Right ventricle myocardium superior (tissue), 1 donor: ENCODE measurements at regions not wholly inside any gene's neighbourhood (a gene's known extent, or its start where the extent isn't known, plus 50 kb on each side); places are given as distances from the start of the nearest gene placed in this dataset.
"Not testable (repeated sequence)": the region's sequence is repeated elsewhere in the genome, so short reads cannot be mapped to it uniquely, and the experiment has no call there.

ENCODE experiments used
- ATAC-seq: fragments of 200-7000 bp; cut with Tn5 transposase; one replicate; pipeline ENCODE4 v1.9.1; 2020; ENCODE audit warnings: mild to moderate bottlenecking; ENCODE audit not compliant: poor library complexity
- DNase-seq: peaks from one replicate; pipeline ENCODE4 v3.0.0-alpha.2; 2020
- intact Hi-C: fragments of 100-400 bp; cut with DNase I; formaldehyde crosslinking; loops from one replicate; pipeline ENCODE4 v1.11.2; 2022
- donor health status: DM: no; HTN: yes; CAD: no; lungs with severe emphysema.

- ATAC-seq = no peak
- DNase-seq = no peak
- intact Hi-C loops = no loop called here
Observed at GRCh38 chr14:24744641-24745040, 110.7 kb upstream of the GZMB start.

GRCh38 chr14:24741871-24742270, 107.9 kb upstream of the GZMB start:
- intact Hi-C loops = no loop called here
- DNase-seq (no peak), ATAC-seq (no peak)

GRCh38 chr14:24735984-24736630, 102.1 kb upstream of the GZMB start:
- no peak for DNase-seq
- no peak for ATAC-seq
- intact Hi-C loops = loop anchor here (5.0 to 10.0 kb wide), 3 partner anchors 49 to 416 kb away; no protein-coding TSS in a partner anchor

GRCh38 chr14:24734917-24735500, 101.0 kb upstream of the GZMB start:
- ATAC-seq (peak; percentile 78), DNase-seq (no peak)
- intact Hi-C loops = loop anchor here (5.0 to 10.0 kb wide), 3 partner anchors 50 to 417 kb away; no protein-coding TSS in a partner anchor

DNA sequence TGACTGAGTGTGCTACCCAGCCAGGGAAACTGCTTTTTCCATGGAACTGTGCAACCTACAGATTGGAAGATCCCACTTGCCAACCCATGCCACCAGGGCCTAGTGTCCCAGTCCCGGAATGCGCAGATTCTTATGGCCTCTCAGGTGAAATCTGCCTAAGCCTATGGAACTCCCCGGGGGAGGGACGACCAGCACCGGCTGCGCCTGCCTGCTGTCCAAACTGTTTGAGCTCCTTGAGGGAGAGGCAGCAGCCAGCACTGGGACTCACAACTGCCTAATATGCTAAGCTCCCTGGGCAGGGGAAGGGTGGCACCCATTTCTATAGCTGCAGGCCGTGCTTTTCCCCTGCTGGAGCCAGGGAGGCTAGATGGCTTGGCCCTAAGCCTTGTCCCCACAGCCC, 92.5 kb upstream of the GZMB start:
- DNase-seq = no peak
- no peak for ATAC-seq
- intact Hi-C loops = no loop called here

GRCh38 chr14:24725311-24725710, 91.3 kb upstream of the GZMB start:
- intact Hi-C loops = no loop called here
- ATAC-seq (no peak), DNase-seq (no peak)

- intact Hi-C loops = no loop called here
- ATAC-seq (no peak), DNase-seq (no peak)
Observed at GRCh38 chr14:24721775-24722174, 87.8 kb upstream of the GZMB start.

DNA sequence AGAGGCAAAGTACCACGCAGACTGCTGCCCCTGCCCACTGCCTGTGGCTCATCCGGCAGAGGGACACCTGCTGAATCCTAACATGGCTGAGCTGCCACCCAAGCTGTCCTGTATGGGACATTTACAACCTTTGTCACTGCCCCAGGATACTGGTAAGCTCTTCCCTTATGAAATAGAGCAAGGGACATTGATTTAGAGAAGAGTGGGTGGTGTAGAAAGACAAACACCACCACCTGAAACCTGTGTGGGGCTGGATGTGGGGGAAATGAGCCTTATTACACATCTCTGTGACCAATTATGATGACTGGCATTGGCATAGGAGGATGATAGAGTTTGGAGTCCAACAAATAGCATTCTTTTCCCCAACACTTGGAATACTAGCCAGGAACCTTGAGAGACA, 81.2 kb upstream of the GZMB start:
- DNase-seq = no peak
- ATAC-seq = no peak
- intact Hi-C loops = loop anchor here (10.0 kb wide), 1 partner anchor 690 kb away; no protein-coding TSS in a partner anchor

DNA sequence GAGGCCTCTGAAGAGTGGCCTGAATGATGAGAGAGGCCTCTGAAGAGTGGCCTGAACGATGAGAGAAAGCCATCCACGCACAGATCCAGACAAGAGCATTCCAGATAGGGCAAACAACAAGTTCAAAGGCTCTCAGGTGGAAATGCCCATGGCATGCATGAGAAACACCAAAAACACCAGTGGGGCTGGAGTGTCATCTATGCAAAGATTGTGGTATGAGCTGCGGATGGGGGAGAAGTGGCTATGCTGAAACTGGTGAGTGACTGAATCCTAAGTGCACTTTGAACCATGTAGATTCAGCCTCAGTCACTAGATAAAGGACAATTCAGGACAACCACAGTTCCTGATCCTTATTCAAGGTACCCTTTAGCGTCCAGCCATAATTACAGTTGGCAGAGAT, 79.4 kb upstream of the GZMB start:
- DNase-seq (no peak), ATAC-seq (no peak)
- intact Hi-C loops = loop anchor here (10.0 kb wide), 1 partner anchor 691 kb away; no protein-coding TSS in a partner anchor

DNA sequence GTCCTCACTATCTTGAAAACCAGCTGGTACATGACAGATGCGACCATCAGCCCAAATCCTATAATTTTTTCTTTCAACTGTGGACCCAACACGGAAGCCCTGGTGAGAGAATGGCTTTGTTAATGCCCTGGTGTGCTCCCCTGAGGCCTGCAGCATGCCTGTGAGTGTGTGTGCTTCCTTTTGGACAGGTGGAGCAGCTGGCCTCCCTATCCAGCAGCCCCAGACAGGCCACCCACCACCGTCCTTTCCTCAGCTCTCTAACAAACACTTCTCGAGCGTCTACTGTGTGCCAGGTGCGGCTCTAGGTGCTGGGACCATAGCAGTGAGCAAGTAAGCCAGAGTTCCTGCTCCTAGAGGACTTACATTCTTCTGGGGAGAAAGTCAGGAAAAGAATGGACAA, 78.9 kb upstream of the GZMB start:
- no peak for ATAC-seq
- DNase-seq = no peak
- intact Hi-C loops = loop anchor here (10.0 kb wide), 1 partner anchor 692 kb away; no protein-coding TSS in a partner anchor

- DNase-seq (no peak), ATAC-seq (no peak)
- intact Hi-C loops = loop anchor here (10.0 kb wide), 1 partner anchor 692 kb away; no protein-coding TSS in a partner anchor
Observed at GRCh38 chr14:24712374-24712773, 78.4 kb upstream of the GZMB start.

DNA sequence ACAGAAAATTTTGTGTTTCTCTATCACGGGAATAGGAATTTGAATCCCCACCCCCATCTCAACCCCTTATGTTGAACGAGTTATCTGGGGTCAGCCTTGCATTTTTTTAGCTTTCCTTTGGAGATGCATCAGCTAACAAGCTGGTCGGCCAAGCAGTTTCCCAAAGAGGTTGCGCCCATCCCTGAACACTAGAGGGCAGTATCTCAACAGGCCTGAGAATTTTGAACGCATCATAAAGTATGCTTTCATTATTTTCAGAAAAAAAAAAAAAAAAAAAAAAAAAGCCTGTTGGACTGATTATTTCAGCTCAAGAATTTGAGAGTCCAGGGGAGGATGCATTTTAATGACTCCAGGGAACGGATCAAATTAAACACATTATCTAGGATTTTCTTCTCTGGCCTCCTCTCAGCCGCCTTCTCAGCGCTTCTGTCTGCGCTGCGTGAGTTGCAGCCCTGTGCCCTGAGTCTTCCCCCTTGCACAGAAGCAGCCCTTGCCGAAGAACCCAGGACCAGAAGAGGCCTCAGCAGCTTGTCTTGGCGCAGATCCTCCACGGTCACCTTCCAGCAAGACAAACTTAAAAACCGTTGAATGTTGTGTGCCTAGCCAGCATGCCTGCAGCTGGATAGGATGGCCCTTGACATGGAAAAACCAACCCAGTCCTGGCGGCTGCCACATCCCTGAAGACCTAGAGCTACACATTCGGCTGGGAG, 76.6 kb upstream of the GZMB start:
- DNase-seq = peak; percentile 55
- intact Hi-C loops = loop anchor here (10.0 kb wide), 1 partner anchor 694 kb away; no protein-coding TSS in a partner anchor
- ATAC-seq = peak; percentile 81

DNA sequence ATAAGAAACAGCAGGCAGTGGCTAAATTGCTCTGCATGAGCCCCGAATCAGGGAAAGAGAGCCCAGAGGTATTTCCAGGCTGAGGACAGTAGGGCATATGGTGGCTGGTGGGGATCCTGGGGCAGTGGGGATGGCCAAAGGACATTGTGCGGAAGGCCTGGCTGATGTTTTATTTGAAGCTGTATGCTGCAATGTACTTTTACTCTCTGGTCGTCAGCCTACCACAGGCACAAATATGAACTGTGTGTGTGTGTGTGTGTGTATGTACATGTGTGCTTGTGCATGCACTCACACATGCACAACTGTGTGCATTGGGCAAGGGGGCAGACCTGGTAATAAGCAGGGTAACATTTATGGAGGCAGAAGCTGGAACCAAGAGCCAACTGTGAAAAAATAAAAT, 74.7 kb upstream of the GZMB start:
- ATAC-seq (no peak), DNase-seq (no peak)
- intact Hi-C loops = no loop called here

GRCh38 chr14:24706351-24706750, 72.4 kb upstream of the GZMB start:
- intact Hi-C loops = no loop called here
- ATAC-seq (no peak), DNase-seq (no peak)

DNA sequence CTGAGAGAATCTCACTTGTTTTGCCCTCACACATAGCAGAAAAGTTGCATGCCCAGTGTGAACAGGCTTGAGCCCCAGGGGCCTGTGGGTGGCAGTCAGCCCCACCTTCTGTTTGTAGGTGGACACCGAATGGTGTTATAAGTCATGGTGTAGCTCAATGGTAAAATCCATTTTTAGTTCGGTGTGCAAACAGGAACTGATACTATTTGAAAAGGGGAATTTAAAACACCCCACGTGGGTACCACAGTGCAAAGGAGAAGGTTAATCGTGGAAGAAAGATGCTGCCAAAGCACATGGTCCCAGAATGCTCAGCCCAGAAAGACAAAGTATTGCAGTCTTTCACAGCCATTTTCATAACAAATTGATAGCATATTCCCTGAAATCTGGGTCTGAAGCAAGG, 71.8 kb upstream of the GZMB start:
- DNase-seq = no peak
- intact Hi-C loops = no loop called here
- no peak for ATAC-seq

GRCh38 chr14:24701062-24701461, 67.1 kb upstream of the GZMB start:
- intact Hi-C loops = no loop called here
- ATAC-seq (no peak), DNase-seq (no peak)

GRCh38 chr14:24700511-24700910, 66.5 kb upstream of the GZMB start:
- no peak for ATAC-seq
- intact Hi-C loops = no loop called here
- DNase-seq = no peak

DNA sequence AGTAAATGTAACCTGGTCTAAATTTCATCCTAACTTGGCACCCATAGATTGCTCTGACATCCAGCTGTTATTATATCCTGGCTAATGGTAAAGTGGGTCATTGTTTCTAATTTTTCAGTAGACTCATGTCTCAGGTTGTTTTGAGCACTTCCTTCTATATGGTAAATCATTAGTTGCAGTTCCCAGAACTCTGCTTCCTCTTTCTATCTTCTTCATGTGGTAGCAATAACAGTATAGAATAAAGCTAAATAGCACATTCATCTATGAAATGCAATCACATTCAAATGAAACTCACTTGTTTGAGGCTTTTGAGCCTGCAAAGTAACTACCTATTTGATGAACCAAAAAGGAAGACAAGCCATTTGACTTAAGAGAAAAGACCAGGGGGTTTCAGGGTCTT, 65.1 kb upstream of the GZMB start:
- DNase-seq (no peak), ATAC-seq (no peak)
- intact Hi-C loops = no loop called here

- DNase-seq, intact Hi-C loops, ATAC-seq: not testable (repeated sequence)
Observed at GRCh38 chr14:24696280-24696920, 62.4 kb upstream of the GZMB start.
